GM12878 (cell line): ENCODE measurements at regions not wholly inside any gene's neighbourhood (a gene's known extent, or its start where the extent isn't known, plus 50 kb on each side); places are given as distances from the start of the nearest gene placed in this dataset.

Experiments
- NFYB ChIP-seq: IDR thresholded peaks from 2 replicates; pipeline ENCODE4 v1.6.1; 2011; ENCODE audit warnings: low read depth, mild to moderate bottlenecking, low read length, improper control_type of control experiment, moderate library complexity; ENCODE audit not compliant: insufficient read depth
- POLR2AphosphoS5 ChIP-seq: IDR thresholded peaks from 2 replicates; pipeline ENCODE4 v1.6.1; 2011; ENCODE audit warnings: mild to moderate bottlenecking, low read length, inconsistent platforms

DNA sequence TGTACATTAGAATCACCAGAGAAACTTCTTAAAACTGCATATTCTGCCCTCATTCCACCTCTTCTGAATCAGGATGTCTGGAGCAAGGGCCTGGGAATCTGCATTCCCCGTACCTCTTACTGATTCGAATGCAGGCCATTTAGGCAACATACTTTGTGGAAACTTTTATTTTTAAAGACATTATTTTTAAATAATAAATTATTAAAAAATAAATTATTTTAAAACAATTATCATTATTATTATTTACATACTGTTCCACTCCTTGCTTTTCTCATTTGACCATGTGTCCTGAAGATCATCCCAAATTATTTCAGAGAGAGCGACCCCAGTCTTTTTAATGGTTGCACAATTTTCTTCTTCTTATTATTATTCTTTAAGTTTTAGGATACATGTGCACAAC, 336.6 kb upstream of the TBC1D5 start:
- TF ChIP-seq NFYB (no peak), POLR2AphosphoS5 (no peak)
